ENCODE measurements at regions not wholly inside any gene's neighbourhood (a gene's known extent, or its start where the extent isn't known, plus 50 kb on each side); places are given as distances from the start of the nearest gene placed in this dataset.

DNA sequence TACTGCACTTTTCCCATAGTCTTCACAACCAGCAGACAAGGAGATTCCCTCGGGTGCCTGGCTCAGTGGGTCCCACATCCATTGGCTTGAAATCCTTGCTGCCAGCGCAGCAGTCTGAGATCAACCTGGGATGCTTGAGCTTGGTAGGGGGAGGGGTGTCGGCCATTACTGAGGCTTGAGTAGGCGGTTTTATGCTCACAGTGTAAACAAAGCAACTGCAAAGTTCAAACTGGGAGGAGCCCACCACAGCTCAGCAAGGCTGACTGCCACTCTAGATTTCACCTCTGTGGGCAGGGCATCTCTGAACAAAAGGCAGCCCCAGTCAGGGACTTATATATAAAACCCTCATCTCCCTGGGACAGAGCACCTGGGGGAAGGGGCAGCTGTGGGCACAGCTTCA is 512.3 kb upstream of the MPDZ start:
- H3K27ac ChIP-seq (ENCODE audit: low read length): no peak overlapping the region
- no peak overlapping the region for H3K4me3 ChIP-seq (ENCODE audit: low read length)
- peaks cover 18% of the 10 kb centered on the region in 2 donors for H3K9me3 Mint-ChIP-seq
- H3K27me3 ChIP-seq (ENCODE audit: control insufficient read depth, insufficient read depth, low read length): no peaks in the 10 kb centered on the region
- no peaks in the 10 kb centered on the region for H3K36me3 ChIP-seq (ENCODE audit: control insufficient read depth, insufficient read depth, low read length)
- TF ChIP-seq, protein P1, sequence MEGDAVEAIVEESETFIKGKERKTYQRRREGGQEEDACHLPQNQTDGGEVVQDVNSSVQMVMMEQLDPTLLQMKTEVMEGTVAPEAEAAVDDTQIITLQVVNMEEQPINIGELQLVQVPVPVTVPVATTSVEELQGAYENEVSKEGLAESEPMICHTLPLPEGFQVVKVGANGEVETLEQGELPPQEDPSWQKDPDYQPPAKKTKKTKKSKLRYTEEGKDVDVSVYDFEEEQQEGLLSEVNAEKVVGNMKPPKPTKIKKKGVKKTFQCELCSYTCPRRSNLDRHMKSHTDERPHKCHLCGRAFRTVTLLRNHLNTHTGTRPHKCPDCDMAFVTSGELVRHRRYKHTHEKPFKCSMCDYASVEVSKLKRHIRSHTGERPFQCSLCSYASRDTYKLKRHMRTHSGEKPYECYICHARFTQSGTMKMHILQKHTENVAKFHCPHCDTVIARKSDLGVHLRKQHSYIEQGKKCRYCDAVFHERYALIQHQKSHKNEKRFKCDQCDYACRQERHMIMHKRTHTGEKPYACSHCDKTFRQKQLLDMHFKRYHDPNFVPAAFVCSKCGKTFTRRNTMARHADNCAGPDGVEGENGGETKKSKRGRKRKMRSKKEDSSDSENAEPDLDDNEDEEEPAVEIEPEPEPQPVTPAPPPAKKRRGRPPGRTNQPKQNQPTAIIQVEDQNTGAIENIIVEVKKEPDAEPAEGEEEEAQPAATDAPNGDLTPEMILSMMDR (IDR thresholded peaks at IDR 0.05): no peak
- H3K9me3 ChIP-seq (ENCODE audit: control insufficient read depth, insufficient read depth, low read length): peaks cover 4% of the 10 kb centered on the region
- intact Hi-C loops (cut with micrococcal nuclease): no loop called here
- no peaks in the 10 kb centered on the region for H3K4me1 Mint-ChIP-seq
- H3K4me1 ChIP-seq (ENCODE audit: control insufficient read depth, insufficient read depth, low read length): no peaks in the 10 kb centered on the region
- no peak overlapping the region for H3K4me3 Mint-ChIP-seq
- H3K27me3 Mint-ChIP-seq (ENCODE audit: low read depth in 2 of 2): no peaks in the 10 kb centered on the region
- no peak for DNase-seq
- H3K27ac Mint-ChIP-seq: no peak overlapping the region
- 67% methylated on average over 4 of the region's 4 CpGs for WGBS (ENCODE audit: insufficient coverage)
- H3K36me3 Mint-ChIP-seq: no peaks in the 10 kb centered on the region
- ATAC-seq: no peak

DNA sequence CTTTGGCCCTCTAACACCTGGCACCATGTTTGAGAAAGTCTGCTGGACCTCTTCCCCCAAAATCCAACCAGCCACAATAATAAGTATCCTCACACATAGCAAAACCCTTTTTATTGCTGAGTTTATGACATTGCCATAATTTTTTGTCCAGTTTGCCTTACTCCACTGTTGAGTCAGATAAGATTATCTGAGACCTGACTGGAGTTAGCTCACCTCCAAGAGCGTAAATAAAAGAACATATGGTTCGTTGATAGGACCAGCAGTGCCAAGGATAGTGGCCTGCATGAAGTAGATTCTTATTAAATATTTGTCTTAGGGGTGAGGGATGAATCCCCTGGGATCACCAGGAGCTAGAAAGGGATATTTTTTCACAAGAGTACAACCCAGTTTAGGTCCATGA is 510.6 kb upstream of the MPDZ start:
- TF ChIP-seq, protein P1 (IDR thresholded peaks at IDR 0.05): no peak
- 61% methylated on average over 2 of the region's 2 CpGs for WGBS (ENCODE audit: insufficient coverage)
- H3K9me3 ChIP-seq (ENCODE audit: control insufficient read depth, insufficient read depth, low read length): peaks cover 11% of the 10 kb centered on the region
- no peak overlapping the region for H3K4me3 Mint-ChIP-seq
- no peak overlapping the region for H3K27ac ChIP-seq (ENCODE audit: low read length)
- H3K27me3 ChIP-seq (ENCODE audit: control insufficient read depth, insufficient read depth, low read length): no peaks in the 10 kb centered on the region
- H3K9me3 Mint-ChIP-seq: peaks cover 17 to 21% of the 10 kb centered on the region in 2 donors
- DNase-seq: no peak
- H3K4me1 Mint-ChIP-seq: no peaks in the 10 kb centered on the region
- no peak for ATAC-seq
- intact Hi-C loops (cut with micrococcal nuclease): no loop called here
- no peaks in the 10 kb centered on the region for H3K4me1 ChIP-seq (ENCODE audit: control insufficient read depth, insufficient read depth, low read length)
- H3K27me3 Mint-ChIP-seq (ENCODE audit: low read depth in 2 of 2): no peaks in the 10 kb centered on the region
- H3K4me3 ChIP-seq (ENCODE audit: low read length): no peak overlapping the region
- H3K27ac Mint-ChIP-seq: no peak overlapping the region
- H3K36me3 ChIP-seq (ENCODE audit: control insufficient read depth, insufficient read depth, low read length): no peaks in the 10 kb centered on the region
- no peaks in the 10 kb centered on the region for H3K36me3 Mint-ChIP-seq

DNA sequence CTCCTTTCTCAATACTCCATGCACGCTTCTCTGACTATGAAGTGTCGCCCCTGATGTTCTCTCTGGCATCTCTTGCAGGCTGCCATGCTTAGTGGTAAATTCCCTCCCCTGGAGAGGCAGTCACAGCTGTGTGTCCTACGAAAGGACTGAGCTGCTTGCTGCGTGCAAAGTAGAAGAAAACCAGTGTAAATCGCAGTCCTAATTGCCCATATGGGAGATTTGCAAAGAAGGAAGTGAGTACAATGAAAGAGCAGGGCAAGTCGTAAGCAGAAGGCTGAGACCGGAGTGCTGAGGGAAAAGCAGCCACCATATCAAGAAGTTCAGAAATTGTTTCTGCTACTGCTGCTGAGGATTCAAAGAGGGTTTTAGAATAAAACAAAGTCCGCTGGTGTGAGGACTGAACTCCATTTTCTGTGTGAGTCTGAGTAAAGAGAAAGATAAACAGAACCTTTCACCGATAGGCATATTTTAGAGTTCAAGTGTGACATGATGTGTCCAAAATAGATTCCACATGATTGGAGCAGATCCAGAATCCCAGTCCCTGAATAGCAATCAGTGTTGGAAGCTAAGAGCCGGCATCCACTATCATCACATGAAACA is 507.8 kb upstream of the MPDZ start:
- Mint-ChIP-seq H3K9me3 (peaks cover 9 to 14% of the 10 kb centered on the region in 2 donors), H3K27me3 (ENCODE audit: low read depth in 2 of 2) (no peaks in the 10 kb centered on the region), H3K4me1 (no peaks in the 10 kb centered on the region), H3K4me3 (no peak overlapping the region), H3K36me3 (no peaks in the 10 kb centered on the region), H3K27ac (no peak overlapping the region)
- 62% methylated on average over 10 of the region's 10 CpGs for WGBS (ENCODE audit: insufficient coverage)
- no peak overlapping the region for H3K27ac ChIP-seq (ENCODE audit: low read length)
- TF ChIP-seq, protein P1 (IDR thresholded peaks at IDR 0.05): no peak
- H3K9me3 ChIP-seq (ENCODE audit: control insufficient read depth, insufficient read depth, low read length): peaks cover 11% of the 10 kb centered on the region
- H3K4me3 ChIP-seq (ENCODE audit: low read length): no peak overlapping the region
- H3K27me3 ChIP-seq (ENCODE audit: control insufficient read depth, insufficient read depth, low read length): no peaks in the 10 kb centered on the region
- intact Hi-C loops (cut with micrococcal nuclease): no loop called here
- no peaks in the 10 kb centered on the region for H3K36me3 ChIP-seq (ENCODE audit: control insufficient read depth, insufficient read depth, low read length)
- H3K4me1 ChIP-seq (ENCODE audit: control insufficient read depth, insufficient read depth, low read length): no peaks in the 10 kb centered on the region
- ATAC-seq (no peak), DNase-seq (no peak)

DNA sequence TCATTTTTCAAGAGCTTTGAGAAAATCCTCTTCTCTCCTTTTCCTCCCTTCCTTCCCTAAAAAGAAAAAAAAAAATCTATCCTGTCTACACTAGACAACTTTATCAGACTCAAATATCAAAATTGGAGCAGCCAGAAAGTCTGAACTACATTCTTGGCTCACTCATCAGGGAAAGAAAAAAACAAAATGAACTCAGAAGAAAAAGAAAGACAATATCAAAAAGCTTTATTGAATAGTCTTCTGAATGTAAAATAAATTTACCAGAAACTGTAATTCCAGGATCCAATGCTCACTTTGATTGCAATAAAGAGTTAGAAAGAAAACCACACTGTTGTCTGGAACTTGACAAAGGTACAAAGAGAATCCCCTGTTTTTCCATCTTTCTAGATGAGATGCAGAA is 507.2 kb upstream of the MPDZ start:
- Mint-ChIP-seq H3K9me3 (peaks cover 9 to 12% of the 10 kb centered on the region in 2 donors), H3K4me3 (no peak overlapping the region), H3K27me3 (ENCODE audit: low read depth in 2 of 2) (no peaks in the 10 kb centered on the region), H3K27ac (no peak overlapping the region), H3K4me1 (no peaks in the 10 kb centered on the region), H3K36me3 (no peaks in the 10 kb centered on the region)
- peaks cover 7% of the 10 kb centered on the region for H3K9me3 ChIP-seq (ENCODE audit: control insufficient read depth, insufficient read depth, low read length)
- H3K27ac ChIP-seq (ENCODE audit: low read length): no peak overlapping the region
- DNase-seq: no peak
- H3K4me1 ChIP-seq (ENCODE audit: control insufficient read depth, insufficient read depth, low read length): no peaks in the 10 kb centered on the region
- ATAC-seq: no peak
- TF ChIP-seq, protein P1 (IDR thresholded peaks at IDR 0.05): no peak
- H3K27me3 ChIP-seq (ENCODE audit: control insufficient read depth, insufficient read depth, low read length): no peaks in the 10 kb centered on the region
- H3K36me3 ChIP-seq (ENCODE audit: control insufficient read depth, insufficient read depth, low read length): no peaks in the 10 kb centered on the region
- intact Hi-C loops (cut with micrococcal nuclease): no loop called here
- no peak overlapping the region for H3K4me3 ChIP-seq (ENCODE audit: low read length)

Data from natural killer cell (primary cell).